A673 (cell line): ENCODE measurements at regions not wholly inside any gene's neighbourhood (a gene's known extent, or its start where the extent isn't known, plus 50 kb on each side); places are given as distances from the start of the nearest gene placed in this dataset.

ENCODE experiments used
- BruUV-seq: library from RNA; stranded (reverse); fragments of 400-500 nt; replicated peaks from 2 replicates; lab custom pipeline; 2021; lab: Mats Ljungman, UMichigan
- CTCF ChIA-PET: fragments of 300-600 bp; sonication (Branson Sonifier 250); formaldehyde crosslinking; loops from one replicate; lab custom pipeline; 2022; ENCODE audit warnings: antibody characterized with exemption; lab: Charles Lee
- POLR2A ChIA-PET: fragments of 300-600 bp; sonication (Branson Sonifier 250); formaldehyde crosslinking; loops from one replicate; lab custom pipeline; 2022; ENCODE audit warnings: antibody characterized with exemption; ENCODE audit not compliant: low non-redundant PET; lab: Charles Lee
- DNase-seq: peaks from one replicate; pipeline ENCODE4 v3.0.0-alpha.2; 2015; ENCODE audit warnings: low spot score
- H3K27ac ChIP-seq: fragments of 200-600 bp; sonication (generic); 2 replicates; pipeline ENCODE4 v1.5.1; 2016; ENCODE audit warnings: mixed run types, low read depth, mild to moderate bottlenecking, mixed read lengths, antibody characterized with exemption, low read length; ENCODE audit not compliant: poor library complexity, severe bottlenecking
- H3K27me3 ChIP-seq: fragments of 200-600 bp; sonication (generic); replicated peaks from 2 replicates; pipeline ENCODE4 v1.6.1; 2017; ENCODE audit warnings: mixed run types, low read depth, mild to moderate bottlenecking, mixed read lengths, antibody characterized with exemption, low read length; ENCODE audit not compliant: insufficient read depth, poor library complexity
- H3K36me3 ChIP-seq: fragments of 200-600 bp; sonication (generic); 2 replicates; pipeline ENCODE4 v1.6.1; 2016; ENCODE audit warnings: mixed run types, mild to moderate bottlenecking, mixed read lengths, antibody characterized with exemption, low read length; ENCODE audit not compliant: insufficient read depth, poor library complexity, severe bottlenecking
- H3K4me1 ChIP-seq: fragments of 200-600 bp; sonication (generic); 2 replicates; pipeline ENCODE4 v1.6.1; 2017; ENCODE audit warnings: mixed run types, mild to moderate bottlenecking, mixed read lengths, antibody characterized with exemption, low read length; ENCODE audit not compliant: insufficient read depth, poor library complexity, severe bottlenecking
- H3K4me3 ChIP-seq: fragments of 200-600 bp; sonication (generic); 2 replicates; pipeline ENCODE4 v1.5.1; 2016; ENCODE audit warnings: low read depth, mixed run types, mild to moderate bottlenecking, mixed read lengths, low read length; ENCODE audit not compliant: poor library complexity, severe bottlenecking
- H3K9me3 ChIP-seq: fragments of 200-600 bp; sonication (generic); 2 replicates; pipeline ENCODE4 v1.6.1; 2016; ENCODE audit warnings: mixed run types, low read depth, mild to moderate bottlenecking, mixed read lengths, antibody characterized with exemption, low read length; ENCODE audit not compliant: poor library complexity, severe bottlenecking
- EZH2 ChIP-seq: fragments of 200-600 bp; sonication (generic); IDR thresholded peaks from 2 replicates; pipeline ENCODE4 v1.6.1; 2017; ENCODE audit warnings: borderline replicate concordance, low read depth, mild to moderate bottlenecking, mixed read lengths, antibody characterized with exemption, low read length; ENCODE audit not compliant: poor library complexity, severe bottlenecking
- intact Hi-C: fragments of 100-400 bp; cut with micrococcal nuclease; formaldehyde crosslinking; loops from one replicate; pipeline ENCODE4 v1.10.0; 2022; ENCODE audit not compliant: unreplicated experiment
- TF ChIP-seq, protein P1 (sequence below): fragments of 300-800, 200-600 bp; sonication (generic); conservative IDR thresholded peaks from 2 replicates; pipeline ENCODE4 v1.5.1; 2017; ENCODE audit warnings: low read depth, mild to moderate bottlenecking, antibody characterized with exemption, low read length, moderate library complexity, mixed read lengths

DNA sequence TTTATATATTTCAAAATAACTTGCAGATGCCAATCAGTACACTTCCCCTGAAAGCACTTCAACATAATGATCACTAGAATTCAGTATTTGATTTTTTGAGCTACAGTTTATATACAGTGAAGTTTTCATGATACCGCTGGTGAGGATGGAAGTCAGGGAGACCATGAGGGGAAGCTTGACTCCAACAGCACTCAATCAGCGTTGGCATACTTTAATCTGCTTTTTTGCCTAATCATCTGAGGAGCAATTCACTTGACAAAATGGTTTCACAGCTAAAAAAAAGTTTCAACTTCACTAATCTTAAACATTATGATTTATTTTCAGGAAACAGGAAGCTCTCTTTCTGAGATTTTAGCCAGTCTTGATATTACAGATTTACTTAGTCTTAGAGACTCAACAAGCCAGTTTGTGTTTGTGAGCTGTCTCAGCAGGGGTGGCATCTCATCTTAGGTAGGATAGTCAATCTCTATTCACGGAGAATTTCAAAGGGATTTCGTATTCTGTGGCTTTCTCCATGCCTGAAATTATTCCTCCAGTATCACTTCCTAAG, 111.4 kb upstream of the ARRDC3 start:
- POLR2A ChIA-PET: no interaction called here
- BruUV-seq: no TSS peak
- DNase-seq: peak; percentile 47
- Histone ChIP-seq H3K4me1 (peaks cover 10% of the 10 kb centered on the region), H3K27ac (no peak overlapping the region), H3K36me3 (no peaks in the 10 kb centered on the region), H3K4me3 (no peak overlapping the region), H3K9me3 (no peaks in the 10 kb centered on the region), H3K27me3 (no peaks in the 10 kb centered on the region)
- no peak for TF ChIP-seq EZH2
- TF ChIP-seq, protein P1, sequence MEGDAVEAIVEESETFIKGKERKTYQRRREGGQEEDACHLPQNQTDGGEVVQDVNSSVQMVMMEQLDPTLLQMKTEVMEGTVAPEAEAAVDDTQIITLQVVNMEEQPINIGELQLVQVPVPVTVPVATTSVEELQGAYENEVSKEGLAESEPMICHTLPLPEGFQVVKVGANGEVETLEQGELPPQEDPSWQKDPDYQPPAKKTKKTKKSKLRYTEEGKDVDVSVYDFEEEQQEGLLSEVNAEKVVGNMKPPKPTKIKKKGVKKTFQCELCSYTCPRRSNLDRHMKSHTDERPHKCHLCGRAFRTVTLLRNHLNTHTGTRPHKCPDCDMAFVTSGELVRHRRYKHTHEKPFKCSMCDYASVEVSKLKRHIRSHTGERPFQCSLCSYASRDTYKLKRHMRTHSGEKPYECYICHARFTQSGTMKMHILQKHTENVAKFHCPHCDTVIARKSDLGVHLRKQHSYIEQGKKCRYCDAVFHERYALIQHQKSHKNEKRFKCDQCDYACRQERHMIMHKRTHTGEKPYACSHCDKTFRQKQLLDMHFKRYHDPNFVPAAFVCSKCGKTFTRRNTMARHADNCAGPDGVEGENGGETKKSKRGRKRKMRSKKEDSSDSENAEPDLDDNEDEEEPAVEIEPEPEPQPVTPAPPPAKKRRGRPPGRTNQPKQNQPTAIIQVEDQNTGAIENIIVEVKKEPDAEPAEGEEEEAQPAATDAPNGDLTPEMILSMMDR: no peak
- CTCF ChIA-PET: no interaction called here
- intact Hi-C loops: no loop called here

DNA sequence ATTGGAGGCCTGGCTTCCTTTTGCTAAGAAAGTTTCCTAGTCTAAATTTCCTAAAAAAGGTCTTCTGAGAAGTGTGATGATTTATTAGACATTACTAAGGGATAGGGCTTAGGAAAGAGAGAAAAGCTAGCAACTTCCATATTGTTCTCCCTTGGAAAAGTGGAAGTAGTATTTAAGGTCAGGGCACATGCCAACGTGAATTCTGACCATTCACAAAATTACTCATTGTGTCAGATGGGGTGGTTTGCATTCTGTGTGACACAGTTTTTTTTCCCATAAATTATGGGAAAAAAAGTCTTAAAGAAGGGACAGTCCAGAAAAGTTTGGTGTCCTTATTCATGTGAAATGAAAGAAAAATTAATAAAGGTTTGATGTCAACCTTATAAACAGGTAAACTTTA, 110.0 kb upstream of the ARRDC3 start:
- POLR2A ChIA-PET: no interaction called here
- Histone ChIP-seq H3K27me3 (no peaks in the 10 kb centered on the region), H3K4me1 (peaks cover 10% of the 10 kb centered on the region), H3K36me3 (no peaks in the 10 kb centered on the region), H3K27ac (no peak overlapping the region), H3K4me3 (no peak overlapping the region), H3K9me3 (no peaks in the 10 kb centered on the region)
- no peak for TF ChIP-seq EZH2
- TF ChIP-seq, protein P1: no peak
- no peak for DNase-seq
- BruUV-seq: no TSS peak
- CTCF ChIA-PET: no interaction called here
- intact Hi-C loops: no loop called here

DNA sequence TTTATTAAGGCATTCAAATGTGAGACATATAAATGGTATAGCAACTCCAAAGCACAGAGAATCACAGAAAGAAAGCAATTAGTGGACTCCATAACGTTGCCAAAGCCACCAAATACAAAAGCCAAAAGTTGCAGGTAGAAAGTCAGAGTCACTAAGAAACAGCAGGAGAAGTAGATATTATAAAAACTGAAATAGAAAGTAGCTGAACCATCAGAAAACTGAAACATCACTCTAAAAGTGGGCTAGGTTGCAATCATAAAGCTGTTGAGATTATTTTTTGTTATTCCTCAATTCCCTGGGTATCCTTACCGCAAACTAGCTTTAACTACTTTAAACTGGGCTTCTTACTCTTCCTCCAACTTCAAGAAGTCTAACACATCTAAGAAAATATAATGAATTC, 108.1 kb upstream of the ARRDC3 start:
- ChIA-PET POLR2A (no interaction called here), CTCF (no interaction called here)
- Histone ChIP-seq H3K36me3 (no peaks in the 10 kb centered on the region), H3K9me3 (no peaks in the 10 kb centered on the region), H3K4me3 (no peak overlapping the region), H3K4me1 (peaks cover 10% of the 10 kb centered on the region), H3K27ac (no peak overlapping the region), H3K27me3 (no peaks in the 10 kb centered on the region)
- intact Hi-C loops: no loop called here
- no peak for DNase-seq
- TF ChIP-seq EZH2: no peak
- TF ChIP-seq, protein P1: no peak
- BruUV-seq: no TSS peak
